Neural cell (in vitro differentiated cells): ENCODE measurements at regions not wholly inside any gene's neighbourhood (a gene's known extent, or its start where the extent isn't known, plus 50 kb on each side); places are given as distances from the start of the nearest gene placed in this dataset.

ENCODE experiments used
- H2AFZ ChIP-seq: fragments of 200-600, 300-800 bp; sonication (generic), shearing (Covaris generic); 2 replicates; pipeline ENCODE4 v1.6.0; 2014; ENCODE audit warnings: low read depth, mild to moderate bottlenecking, antibody characterized with exemption, low read length, moderate library complexity
- H3F3A ChIP-seq: fragments of 200-600 bp; shearing (Covaris generic); 2 replicates; pipeline ENCODE4 v1.6.1; 2016; ENCODE audit warnings: mild to moderate bottlenecking, moderate library complexity, mixed read lengths, antibody characterized with exemption, low read length; ENCODE audit not compliant: insufficient read depth, poor library complexity, severe bottlenecking
- H3K27ac ChIP-seq: fragments of 200-600, 300-800 bp; sonication (generic), shearing (Covaris generic); 2 replicates; pipeline ENCODE4 v1.5.1; 2014; ENCODE audit warnings: mild to moderate bottlenecking, low read length, moderate library complexity
- H3K27me3 ChIP-seq: fragments of 300-800, 200-600 bp; sonication (generic), shearing (Covaris generic); 2 replicates; pipeline ENCODE4 v1.6.0; 2014; ENCODE audit warnings: mild to moderate bottlenecking, low read depth, low read length, moderate library complexity; ENCODE audit not compliant: insufficient read depth
- H3K36me3 ChIP-seq: fragments of 300-800, 200-600 bp; sonication (generic), shearing (Covaris generic); 2 replicates; pipeline ENCODE4 v1.5.1; 2014; ENCODE audit warnings: mild to moderate bottlenecking, antibody characterized with exemption, low read length, moderate library complexity; ENCODE audit not compliant: insufficient read depth
- H3K4me2 ChIP-seq: fragments of 300-800, 200-600 bp; sonication (generic), shearing (Covaris generic); 2 replicates; pipeline ENCODE4 v1.6.0; 2014; ENCODE audit warnings: mild to moderate bottlenecking, low read length
- H3K4me3 ChIP-seq: fragments of 300-800, 200-600 bp; sonication (generic), shearing (Covaris generic); 2 replicates; pipeline ENCODE4 v1.5.1; 2014; ENCODE audit warnings: mild to moderate bottlenecking, low read length, moderate library complexity
- H3K79me2 ChIP-seq: fragments of 200-600 bp; shearing (Covaris generic); replicated peaks from 2 replicates; pipeline ENCODE4 v1.6.0; 2014; ENCODE audit warnings: mild to moderate bottlenecking, low read length, moderate library complexity; ENCODE audit not compliant: insufficient read depth
- H3K9ac ChIP-seq: fragments of 300-800, 200-600 bp; sonication (generic), shearing (Covaris generic); 2 replicates; pipeline ENCODE4 v1.6.1; 2016; ENCODE audit warnings: mild to moderate bottlenecking, low read length, mixed read lengths
- H3K9me2 ChIP-seq: fragments of 200-600 bp; shearing (Covaris generic); 2 replicates; pipeline ENCODE4 v1.6.1; 2016; ENCODE audit warnings: mild to moderate bottlenecking, low read length, mixed read lengths; ENCODE audit not compliant: insufficient read depth
- H3K9me3 ChIP-seq: fragments of 200-600, 300-800 bp; sonication (generic), shearing (Covaris generic); 2 replicates; pipeline ENCODE4 v1.6.1; 2016; ENCODE audit warnings: mild to moderate bottlenecking, mixed run types, low read length, moderate library complexity, mixed read lengths
- H4K20me1 ChIP-seq: fragments of 200-600 bp; shearing (Covaris generic); 2 replicates; pipeline ENCODE4 v1.6.1; 2016; ENCODE audit warnings: mild to moderate bottlenecking, mixed run types; ENCODE audit not compliant: insufficient read depth
- EP300 ChIP-seq: fragments of 450-650 bp; conservative IDR thresholded peaks from 2 replicates; pipeline ENCODE4 v1.6.1; 2014; ENCODE audit warnings: antibody characterized with exemption, mild to moderate bottlenecking, moderate library complexity; ENCODE audit not compliant: poor library complexity, severe bottlenecking
- EZH2 ChIP-seq: fragments of 200-600, 300-800 bp; shearing (Covaris generic), sonication (generic); IDR thresholded peaks from 2 replicates; pipeline ENCODE4 v1.6.1; 2014; ENCODE audit warnings: antibody characterized with exemption, low read length, borderline replicate concordance, mild to moderate bottlenecking; ENCODE audit not compliant: insufficient read depth, poor library complexity, severe bottlenecking
- MXI1 ChIP-seq: fragments of 450-650 bp; conservative IDR thresholded peaks from 2 replicates; pipeline ENCODE4 v1.6.1; 2014; ENCODE audit warnings: antibody characterized with exemption, mild to moderate bottlenecking; ENCODE audit not compliant: poor library complexity, severe bottlenecking
- POLR2AphosphoS5 ChIP-seq: IDR thresholded peaks from 2 replicates; pipeline ENCODE4 v1.6.1; 2012
- RAD21 ChIP-seq: fragments of 450-650 bp; conservative IDR thresholded peaks from 2 replicates; pipeline ENCODE4 v1.6.1; 2014; ENCODE audit warnings: antibody characterized with exemption, mild to moderate bottlenecking, moderate library complexity
- SMC3 ChIP-seq: fragments of 450-650 bp; conservative IDR thresholded peaks from 2 replicates; pipeline ENCODE4 v1.6.1; 2014; ENCODE audit warnings: antibody characterized with exemption, mild to moderate bottlenecking, moderate library complexity; ENCODE audit not compliant: poor library complexity
- TAF1 ChIP-seq: IDR thresholded peaks from 2 replicates; pipeline ENCODE4 v1.6.1; 2012; ENCODE audit warnings: low read depth
- TF ChIP-seq, protein P1 (sequence below): IDR thresholded peaks from 2 replicates; pipeline ENCODE4 v1.6.1; 2012; ENCODE audit warnings: borderline replicate concordance
- TF ChIP-seq, protein P2 (sequence below): fragments of 450-650 bp; IDR thresholded peaks from 2 replicates; pipeline ENCODE4 v1.5.1; 2014; ENCODE audit warnings: antibody characterized with exemption, mild to moderate bottlenecking, moderate library complexity; ENCODE audit not compliant: poor library complexity, severe bottlenecking

DNA sequence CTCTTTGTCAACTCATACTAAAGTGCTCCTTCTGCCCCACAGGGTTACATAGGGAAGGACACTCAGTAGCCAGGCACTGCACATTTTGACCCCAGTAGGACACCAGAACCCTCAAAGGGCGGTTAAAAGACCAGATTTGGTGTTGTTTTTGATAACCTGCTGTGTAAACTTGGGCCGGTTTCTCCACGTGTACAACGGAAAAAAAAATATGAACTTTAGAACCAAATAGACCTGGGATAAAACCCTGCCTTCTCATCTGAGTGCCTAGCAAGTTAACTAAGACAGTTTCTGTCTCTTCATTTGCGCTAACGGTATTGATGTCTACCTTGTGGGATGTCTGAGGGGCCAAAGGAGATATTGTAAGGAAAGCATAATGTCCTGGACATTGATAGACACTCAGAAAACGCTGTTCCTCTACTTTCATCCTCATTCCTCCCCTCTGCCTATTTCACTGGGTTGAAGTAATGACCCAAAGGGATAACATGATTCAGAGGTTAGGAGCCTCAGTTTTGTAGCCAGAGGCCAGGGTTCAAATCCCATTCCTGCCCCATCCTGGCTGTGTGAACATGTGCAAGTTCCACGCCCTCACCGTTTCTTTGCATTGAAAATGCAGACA is 155.9 kb upstream of the LPP start:
- TF ChIP-seq, protein P1, sequence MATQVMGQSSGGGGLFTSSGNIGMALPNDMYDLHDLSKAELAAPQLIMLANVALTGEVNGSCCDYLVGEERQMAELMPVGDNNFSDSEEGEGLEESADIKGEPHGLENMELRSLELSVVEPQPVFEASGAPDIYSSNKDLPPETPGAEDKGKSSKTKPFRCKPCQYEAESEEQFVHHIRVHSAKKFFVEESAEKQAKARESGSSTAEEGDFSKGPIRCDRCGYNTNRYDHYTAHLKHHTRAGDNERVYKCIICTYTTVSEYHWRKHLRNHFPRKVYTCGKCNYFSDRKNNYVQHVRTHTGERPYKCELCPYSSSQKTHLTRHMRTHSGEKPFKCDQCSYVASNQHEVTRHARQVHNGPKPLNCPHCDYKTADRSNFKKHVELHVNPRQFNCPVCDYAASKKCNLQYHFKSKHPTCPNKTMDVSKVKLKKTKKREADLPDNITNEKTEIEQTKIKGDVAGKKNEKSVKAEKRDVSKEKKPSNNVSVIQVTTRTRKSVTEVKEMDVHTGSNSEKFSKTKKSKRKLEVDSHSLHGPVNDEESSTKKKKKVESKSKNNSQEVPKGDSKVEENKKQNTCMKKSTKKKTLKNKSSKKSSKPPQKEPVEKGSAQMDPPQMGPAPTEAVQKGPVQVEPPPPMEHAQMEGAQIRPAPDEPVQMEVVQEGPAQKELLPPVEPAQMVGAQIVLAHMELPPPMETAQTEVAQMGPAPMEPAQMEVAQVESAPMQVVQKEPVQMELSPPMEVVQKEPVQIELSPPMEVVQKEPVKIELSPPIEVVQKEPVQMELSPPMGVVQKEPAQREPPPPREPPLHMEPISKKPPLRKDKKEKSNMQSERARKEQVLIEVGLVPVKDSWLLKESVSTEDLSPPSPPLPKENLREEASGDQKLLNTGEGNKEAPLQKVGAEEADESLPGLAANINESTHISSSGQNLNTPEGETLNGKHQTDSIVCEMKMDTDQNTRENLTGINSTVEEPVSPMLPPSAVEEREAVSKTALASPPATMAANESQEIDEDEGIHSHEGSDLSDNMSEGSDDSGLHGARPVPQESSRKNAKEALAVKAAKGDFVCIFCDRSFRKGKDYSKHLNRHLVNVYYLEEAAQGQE = no peak
- TF ChIP-seq POLR2AphosphoS5 (no peak), MXI1 (no peak), SMC3 (no peak), EZH2 (no peak), TAF1 (no peak), EP300 (no peak), RAD21 (no peak)
- TF ChIP-seq, protein P2, sequence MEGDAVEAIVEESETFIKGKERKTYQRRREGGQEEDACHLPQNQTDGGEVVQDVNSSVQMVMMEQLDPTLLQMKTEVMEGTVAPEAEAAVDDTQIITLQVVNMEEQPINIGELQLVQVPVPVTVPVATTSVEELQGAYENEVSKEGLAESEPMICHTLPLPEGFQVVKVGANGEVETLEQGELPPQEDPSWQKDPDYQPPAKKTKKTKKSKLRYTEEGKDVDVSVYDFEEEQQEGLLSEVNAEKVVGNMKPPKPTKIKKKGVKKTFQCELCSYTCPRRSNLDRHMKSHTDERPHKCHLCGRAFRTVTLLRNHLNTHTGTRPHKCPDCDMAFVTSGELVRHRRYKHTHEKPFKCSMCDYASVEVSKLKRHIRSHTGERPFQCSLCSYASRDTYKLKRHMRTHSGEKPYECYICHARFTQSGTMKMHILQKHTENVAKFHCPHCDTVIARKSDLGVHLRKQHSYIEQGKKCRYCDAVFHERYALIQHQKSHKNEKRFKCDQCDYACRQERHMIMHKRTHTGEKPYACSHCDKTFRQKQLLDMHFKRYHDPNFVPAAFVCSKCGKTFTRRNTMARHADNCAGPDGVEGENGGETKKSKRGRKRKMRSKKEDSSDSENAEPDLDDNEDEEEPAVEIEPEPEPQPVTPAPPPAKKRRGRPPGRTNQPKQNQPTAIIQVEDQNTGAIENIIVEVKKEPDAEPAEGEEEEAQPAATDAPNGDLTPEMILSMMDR = no peak
- Histone ChIP-seq H3K4me2 (no peak overlapping the region), H2AFZ (no peak overlapping the region), H3K9me3 (no peaks in the 10 kb centered on the region), H3K27ac (no peak overlapping the region), H4K20me1 (no peaks in the 10 kb centered on the region), H3K9me2 (no peaks in the 10 kb centered on the region), H3F3A (no peaks in the 10 kb centered on the region), H3K9ac (no peak overlapping the region), H3K79me2 (no peaks in the 10 kb centered on the region), H3K4me3 (no peak overlapping the region), H3K36me3 (no peaks in the 10 kb centered on the region), H3K27me3 (no peaks in the 10 kb centered on the region)

DNA sequence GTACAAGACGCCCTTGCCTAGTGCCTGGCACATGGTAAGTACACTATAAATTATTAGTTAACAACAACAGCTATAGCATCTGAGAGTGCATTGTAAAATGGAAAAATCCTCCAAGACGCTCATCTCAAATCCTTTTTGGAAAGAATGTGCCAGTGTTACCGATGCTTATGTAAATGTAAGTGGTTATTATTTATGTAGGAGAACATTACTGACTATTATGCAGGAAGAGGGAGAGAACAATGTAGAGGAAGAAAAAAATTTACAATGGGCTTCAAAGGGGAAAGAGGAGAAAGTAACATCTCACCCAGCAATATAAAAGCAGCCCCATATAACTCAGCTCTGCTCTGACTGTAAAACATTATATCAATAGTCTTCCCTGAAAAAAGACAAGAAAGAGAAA is 155.3 kb upstream of the LPP start:
- Histone ChIP-seq H3K9ac (no peak overlapping the region), H3K79me2 (no peaks in the 10 kb centered on the region), H3K4me2 (no peak overlapping the region), H3K36me3 (no peaks in the 10 kb centered on the region), H3K27me3 (no peaks in the 10 kb centered on the region), H3K9me3 (no peaks in the 10 kb centered on the region), H3K9me2 (no peaks in the 10 kb centered on the region), H3K27ac (no peak overlapping the region), H4K20me1 (no peaks in the 10 kb centered on the region), H2AFZ (no peak overlapping the region), H3F3A (no peaks in the 10 kb centered on the region), H3K4me3 (no peak overlapping the region)
- TF ChIP-seq EP300 = no peak
- no peak for TF ChIP-seq TAF1
- TF ChIP-seq SMC3 = no peak
- no peak for TF ChIP-seq POLR2AphosphoS5
- TF ChIP-seq MXI1 = no peak
- TF ChIP-seq, protein P1 = no peak
- no peak for TF ChIP-seq EZH2
- no peak for TF ChIP-seq RAD21
- TF ChIP-seq, protein P2 = no peak
